ENCODE measurements at regions not wholly inside any gene's neighbourhood (a gene's known extent, or its start where the extent isn't known, plus 50 kb on each side); places are given as distances from the start of the nearest gene placed in this dataset.

GRCh38 chr13:63308549-63309165, 1893.0 kb upstream of the PCDH20 start:
- TF ChIP-seq CTCF (IDR thresholded peaks at IDR 0.05) (no peak), POLR2A (IDR thresholded peaks at IDR 0.05) (no peak)
- no peak for DNase-seq
- intact Hi-C loops (cut with DNase I) = no loop called here
- Histone ChIP-seq H3K4me3 (no peak overlapping the region), H3K36me3 (no peaks in the 10 kb centered on the region), H3K27me3 (no peaks in the 10 kb centered on the region), H3K4me1 (no peaks in the 10 kb centered on the region), H3K9me3 (peaks cover 0 to 37% (median 6%) of the 10 kb centered on the region in 3 donors), H3K27ac (no peak overlapping the region)
- 55 to 60% methylated on average over 5 of the region's 5 CpGs for WGBS, 2 donors

DNA sequence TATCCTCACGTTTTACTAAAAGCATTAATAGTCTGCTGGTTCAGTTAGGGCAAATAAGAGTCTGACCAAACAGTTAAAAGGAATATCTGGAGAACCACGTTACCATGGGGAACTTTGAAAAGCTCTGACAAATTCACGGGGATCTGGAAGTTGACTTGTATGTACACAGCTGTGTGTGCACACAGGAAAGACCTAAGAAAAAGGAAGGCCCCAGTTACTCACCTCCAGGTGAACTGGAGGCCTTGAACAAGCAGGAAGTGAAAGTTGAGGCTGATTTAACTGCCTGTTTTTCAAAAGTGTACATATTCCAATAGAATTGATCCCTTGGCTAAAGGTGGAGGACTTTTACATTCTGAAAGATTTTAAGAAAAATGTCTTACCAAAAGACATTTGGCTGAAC, 1891.6 kb upstream of the PCDH20 start:
- Histone ChIP-seq H3K27ac (no peak overlapping the region), H3K27me3 (no peaks in the 10 kb centered on the region), H3K9me3 (peaks cover 0 to 33% (median 6%) of the 10 kb centered on the region in 3 donors), H3K4me1 (no peaks in the 10 kb centered on the region), H3K4me3 (no peak overlapping the region), H3K36me3 (no peaks in the 10 kb centered on the region)
- 20 to 24% methylated on average over 3 of the region's 3 CpGs for WGBS, 2 donors
- no peak for DNase-seq
- TF ChIP-seq POLR2A (IDR thresholded peaks at IDR 0.05) (no peak), CTCF (IDR thresholded peaks at IDR 0.05) (no peak)
- intact Hi-C loops (cut with DNase I) = no loop called here

DNA sequence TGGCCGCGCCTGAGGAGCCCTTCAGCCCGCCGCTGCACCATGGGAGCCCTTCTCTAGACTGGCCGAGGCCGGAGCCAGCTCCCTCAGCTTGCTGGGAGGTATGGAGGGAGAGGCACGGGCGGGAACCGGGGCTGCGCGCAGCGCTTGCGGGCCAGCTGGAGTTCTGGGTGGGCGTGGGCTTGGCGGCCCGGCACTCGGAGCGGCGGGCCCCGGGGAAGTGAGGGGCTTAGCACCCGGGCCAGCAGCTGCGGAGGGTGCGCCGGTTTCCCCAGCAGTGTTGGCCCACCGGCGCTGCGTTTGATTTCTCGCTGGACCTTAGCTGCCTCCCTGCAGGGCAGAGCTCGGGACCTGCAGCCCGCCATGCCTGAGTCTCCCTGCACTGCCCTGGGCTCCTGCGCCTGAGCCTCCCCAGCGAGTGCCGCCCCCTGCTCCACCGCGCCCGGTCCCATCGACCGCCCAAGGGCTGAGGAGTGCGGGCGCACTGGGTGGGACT, 1890.0 kb upstream of the PCDH20 start:
- H3K36me3 ChIP-seq = no peaks in the 10 kb centered on the region
- no peak for DNase-seq
- no peak overlapping the region for H3K27ac ChIP-seq
- TF ChIP-seq CTCF (IDR thresholded peaks at IDR 0.05) (no peak), POLR2A (IDR thresholded peaks at IDR 0.05) (no peak)
- H3K27me3 ChIP-seq = no peaks in the 10 kb centered on the region
- no peaks in the 10 kb centered on the region for H3K4me1 ChIP-seq
- intact Hi-C loops (cut with DNase I) = no loop called here
- H3K9me3 ChIP-seq = peaks cover 0 to 18% (median 6%) of the 10 kb centered on the region in 3 donors
- no CpG with 5 or more reads among the region's 40 CpGs for WGBS, 2 donors
- H3K4me3 ChIP-seq = no peak overlapping the region

- Histone ChIP-seq H3K4me3 (no peak overlapping the region), H3K4me1 (no peaks in the 10 kb centered on the region), H3K36me3 (no peaks in the 10 kb centered on the region), H3K27me3 (no peaks in the 10 kb centered on the region), H3K27ac (no peak overlapping the region), H3K9me3 (peaks cover 0 to 16% (median 10%) of the 10 kb centered on the region in 3 donors)
- 77 to 88% methylated on average over 4 of the region's 4 CpGs for WGBS, 2 donors
- TF ChIP-seq POLR2A (IDR thresholded peaks at IDR 0.05) (no peak), CTCF (IDR thresholded peaks at IDR 0.05) (no peak)
- no peak for DNase-seq
- intact Hi-C loops (cut with DNase I) = no loop called here
Measured at GRCh38 chr13:63304497-63304896, 1888.8 kb upstream of the PCDH20 start.

- 50 to 82% methylated on average over 3 of the region's 3 CpGs for WGBS, 2 donors
- no peak overlapping the region for H3K4me3 ChIP-seq
- TF ChIP-seq POLR2A (IDR thresholded peaks at IDR 0.05) (no peak), CTCF (IDR thresholded peaks at IDR 0.05) (no peak)
Measured at GRCh38 chr13:63299866-63300394, 1884.3 kb upstream of the PCDH20 start.

More at GRCh38 chr13:63299866-63300394, 1884.3 kb upstream of the PCDH20 start:
- Histone ChIP-seq H3K36me3 (no peaks in the 10 kb centered on the region), H3K9me3 (peaks cover 0 to 7% (median under 1%) of the 10 kb centered on the region in 3 donors), H3K4me1 (no peaks in the 10 kb centered on the region), H3K27ac (no peak overlapping the region), H3K27me3 (no peaks in the 10 kb centered on the region)
- intact Hi-C loops (cut with DNase I) = no loop called here
- DNase-seq = no peak
